22Rv1 (cell line): ENCODE measurements at regions not wholly inside any gene's neighbourhood (a gene's known extent, or its start where the extent isn't known, plus 50 kb on each side); places are given as distances from the start of the nearest gene placed in this dataset.
"Not testable (repeated sequence)": the region's sequence is repeated elsewhere in the genome, so short reads cannot be mapped to it uniquely, and the experiment has no call there.

Source experiments
- H3K27ac ChIP-seq: fragments of 450-650 bp; 2 replicates; pipeline ENCODE4 v1.5.1; 2017
- ZFX ChIP-seq: fragments of 450-650 bp; IDR thresholded peaks from 2 replicates; pipeline ENCODE4 v1.6.1; 2017; ENCODE audit warnings: antibody characterized with exemption, borderline replicate concordance
- TF ChIP-seq, protein P1 (sequence below): fragments of 450-650 bp; IDR thresholded peaks from 2 replicates; pipeline ENCODE4 v1.5.1; 2017; ENCODE audit warnings: mild to moderate bottlenecking

DNA sequence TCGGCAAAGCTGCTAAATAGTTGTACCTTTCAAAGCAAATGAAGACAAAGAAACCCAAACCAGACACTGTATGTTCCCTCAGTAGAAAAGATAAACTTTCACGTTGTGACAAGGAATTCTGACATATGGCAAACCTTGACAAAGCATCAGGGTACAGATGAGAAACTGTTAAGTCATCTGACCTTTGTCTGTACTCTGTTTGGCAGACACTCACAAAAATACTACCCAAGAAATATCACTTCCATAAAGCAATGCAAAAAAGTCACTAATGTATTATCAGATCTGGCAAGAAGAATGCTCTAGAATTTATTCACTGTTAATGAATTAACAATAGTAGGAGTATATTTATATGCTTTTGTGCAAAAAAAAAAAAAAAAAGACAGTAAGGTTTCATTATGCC is 843.7 kb downstream of the DIAPH3 start:
- TF ChIP-seq, protein P1, sequence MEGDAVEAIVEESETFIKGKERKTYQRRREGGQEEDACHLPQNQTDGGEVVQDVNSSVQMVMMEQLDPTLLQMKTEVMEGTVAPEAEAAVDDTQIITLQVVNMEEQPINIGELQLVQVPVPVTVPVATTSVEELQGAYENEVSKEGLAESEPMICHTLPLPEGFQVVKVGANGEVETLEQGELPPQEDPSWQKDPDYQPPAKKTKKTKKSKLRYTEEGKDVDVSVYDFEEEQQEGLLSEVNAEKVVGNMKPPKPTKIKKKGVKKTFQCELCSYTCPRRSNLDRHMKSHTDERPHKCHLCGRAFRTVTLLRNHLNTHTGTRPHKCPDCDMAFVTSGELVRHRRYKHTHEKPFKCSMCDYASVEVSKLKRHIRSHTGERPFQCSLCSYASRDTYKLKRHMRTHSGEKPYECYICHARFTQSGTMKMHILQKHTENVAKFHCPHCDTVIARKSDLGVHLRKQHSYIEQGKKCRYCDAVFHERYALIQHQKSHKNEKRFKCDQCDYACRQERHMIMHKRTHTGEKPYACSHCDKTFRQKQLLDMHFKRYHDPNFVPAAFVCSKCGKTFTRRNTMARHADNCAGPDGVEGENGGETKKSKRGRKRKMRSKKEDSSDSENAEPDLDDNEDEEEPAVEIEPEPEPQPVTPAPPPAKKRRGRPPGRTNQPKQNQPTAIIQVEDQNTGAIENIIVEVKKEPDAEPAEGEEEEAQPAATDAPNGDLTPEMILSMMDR, result no peak
- no peak for TF ChIP-seq ZFX
- H3K27ac ChIP-seq, result no peak overlapping the region

DNA sequence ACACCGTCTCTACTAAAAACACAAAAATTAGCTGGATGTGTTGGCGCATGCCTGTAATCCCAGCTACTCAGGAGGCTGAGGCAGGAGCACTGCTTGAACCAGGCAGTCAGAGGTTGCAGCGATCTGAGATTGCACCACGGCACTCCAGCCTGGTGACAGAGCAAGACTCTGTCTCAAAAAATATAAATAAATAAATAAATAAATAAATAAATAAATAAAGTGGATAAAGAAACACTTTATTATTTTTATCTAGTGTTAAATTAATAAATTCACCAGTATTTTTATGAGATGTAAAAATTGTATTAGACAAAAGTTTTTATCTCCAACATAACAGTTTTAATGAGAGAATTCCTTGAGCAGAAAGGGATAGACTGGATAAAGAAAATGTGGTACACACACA is 839.3 kb downstream of the DIAPH3 start:
- not testable (repeated sequence) for H3K27ac ChIP-seq

GRCh38 chr13:59326717-59327116 is 837.0 kb downstream of the DIAPH3 start:
- TF ChIP-seq ZFX, result no peak
- TF ChIP-seq, protein P1, result no peak
- peak overlapping the region; percentile 58 for H3K27ac ChIP-seq

DNA sequence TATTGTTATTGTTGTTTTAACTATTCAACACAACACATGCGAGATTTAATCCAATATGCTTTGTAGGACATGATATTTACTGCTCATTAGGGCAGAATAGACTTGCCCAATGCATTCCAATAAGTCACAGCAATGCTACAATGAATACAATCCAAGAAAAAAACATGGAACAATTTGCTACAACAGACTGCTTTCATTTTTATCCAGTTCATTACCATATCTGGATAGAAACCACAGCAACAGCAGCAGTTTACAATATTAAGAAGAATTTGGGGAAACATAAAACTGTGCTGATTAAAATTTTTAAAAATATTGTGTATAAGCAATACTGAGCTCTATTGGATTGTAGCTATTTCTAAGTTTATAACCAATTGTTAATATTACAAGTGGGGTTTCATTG is 833.0 kb downstream of the DIAPH3 start:
- TF ChIP-seq, protein P1, result no peak
- no peak for TF ChIP-seq ZFX
- H3K27ac ChIP-seq, result no peak overlapping the region

GRCh38 chr13:59332966-59333365 is 830.8 kb downstream of the DIAPH3 start:
- no peak overlapping the region for H3K27ac ChIP-seq
- TF ChIP-seq, protein P1, result no peak
- no peak for TF ChIP-seq ZFX

GRCh38 chr13:59337070-59337469 is 826.7 kb downstream of the DIAPH3 start:
- TF ChIP-seq ZFX, result no peak
- TF ChIP-seq, protein P1, result no peak
- H3K27ac ChIP-seq, result no peak overlapping the region

GRCh38 chr13:59340151-59340550 is 823.6 kb downstream of the DIAPH3 start:
- H3K27ac ChIP-seq, result no peak overlapping the region
- TF ChIP-seq, protein P1, result no peak
- no peak for TF ChIP-seq ZFX

DNA sequence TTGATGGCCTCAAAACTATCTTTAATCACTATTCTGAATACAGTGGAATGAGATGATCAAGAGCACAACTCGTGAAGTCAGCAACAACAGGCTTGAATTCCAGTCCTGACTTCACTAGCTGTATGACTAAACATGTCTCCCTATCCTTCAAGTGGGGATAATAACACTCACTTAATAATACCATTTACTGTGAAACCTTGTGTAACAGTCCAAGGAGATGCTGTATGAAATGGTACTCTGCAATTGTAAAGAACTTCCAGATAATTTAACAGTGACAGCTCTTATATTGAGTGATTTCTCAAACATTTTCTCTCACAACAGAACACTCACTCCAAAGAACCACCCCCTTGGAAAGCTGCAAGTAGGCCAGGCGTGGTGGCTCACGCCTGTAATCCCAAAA is 823.1 kb downstream of the DIAPH3 start:
- TF ChIP-seq, protein P1, result no peak
- TF ChIP-seq ZFX, result no peak

More for the DNA sequence above, 823.1 kb downstream of the DIAPH3 start:
- no peak overlapping the region for H3K27ac ChIP-seq
